ENCODE measurements at regions not wholly inside any gene's neighbourhood (a gene's known extent, or its start where the extent isn't known, plus 50 kb on each side); places are given as distances from the start of the nearest gene placed in this dataset.

DNA sequence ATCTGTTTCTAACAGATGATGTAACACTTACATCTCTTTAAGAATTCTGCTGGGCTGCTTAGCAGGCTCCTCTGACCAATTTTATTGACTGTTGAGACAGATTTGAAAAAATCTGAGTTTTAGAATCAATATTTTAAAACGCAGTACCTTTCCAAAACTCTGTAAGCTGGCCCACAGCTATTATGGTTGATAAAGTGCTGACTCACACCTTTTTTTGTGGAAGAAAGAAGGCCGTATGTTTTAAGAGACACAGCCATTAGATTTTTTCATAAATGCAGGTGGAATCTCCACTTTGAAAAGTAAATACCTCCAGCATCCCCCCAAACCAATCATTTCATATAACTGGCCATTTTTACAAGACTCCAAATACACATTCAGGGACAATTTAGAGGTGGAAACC is 82.2 kb downstream of the TBXT start:
- no peaks in the 10 kb centered on the region for H4K20me1 ChIP-seq (ENCODE audit: insufficient read depth, low read depth, low read length)
- H3K4me1 ChIP-seq (ENCODE audit: low read length) = no peaks in the 10 kb centered on the region
- H3K9ac ChIP-seq (ENCODE audit: low read length) = no peak overlapping the region
- H3K4me3 ChIP-seq (ENCODE audit: low read length) = no peak overlapping the region
- H3K9me3 ChIP-seq (ENCODE audit: low read length) = no peaks in the 10 kb centered on the region
- DNase-seq = no peak
- no peak overlapping the region for H3K27ac ChIP-seq (ENCODE audit: low read length)
- no peaks in the 10 kb centered on the region for H3K36me3 ChIP-seq (ENCODE audit: insufficient read depth, low read length)
- no peaks in the 10 kb centered on the region for H3K9me2 ChIP-seq (replicated peaks; ENCODE audit: insufficient read depth, low read length)
- H3K27me3 ChIP-seq (ENCODE audit: low read length) = no peaks in the 10 kb centered on the region
- H3K4me2 ChIP-seq (ENCODE audit: low read depth, low read length, poor library complexity, severe bottlenecking) = no peak overlapping the region
- H3K79me2 ChIP-seq (ENCODE audit: low read length) = no peaks in the 10 kb centered on the region
- no peak overlapping the region for H2AFZ ChIP-seq (ENCODE audit: low read length)

- no peak overlapping the region for H3K9ac ChIP-seq (ENCODE audit: low read length)
- H4K20me1 ChIP-seq (ENCODE audit: insufficient read depth, low read depth, low read length) = no peaks in the 10 kb centered on the region
- H3K4me2 ChIP-seq (ENCODE audit: low read depth, low read length, poor library complexity, severe bottlenecking) = no peak overlapping the region
- no peaks in the 10 kb centered on the region for H3K27me3 ChIP-seq (ENCODE audit: low read length)
- H2AFZ ChIP-seq (ENCODE audit: low read length) = no peak overlapping the region
- no peaks in the 10 kb centered on the region for H3K79me2 ChIP-seq (ENCODE audit: low read length)
- H3K27ac ChIP-seq (ENCODE audit: low read length) = no peak overlapping the region
- no peaks in the 10 kb centered on the region for H3K4me1 ChIP-seq (ENCODE audit: low read length)
- H3K36me3 ChIP-seq (ENCODE audit: insufficient read depth, low read length) = no peaks in the 10 kb centered on the region
- H3K9me3 ChIP-seq (ENCODE audit: low read length) = no peaks in the 10 kb centered on the region
- no peak for DNase-seq
- no peak overlapping the region for H3K4me3 ChIP-seq (ENCODE audit: low read length)
- no peaks in the 10 kb centered on the region for H3K9me2 ChIP-seq (replicated peaks; ENCODE audit: insufficient read depth, low read length)
Measured at GRCh38 chr6:166084951-166085350, 82.7 kb downstream of the TBXT start.

DNA sequence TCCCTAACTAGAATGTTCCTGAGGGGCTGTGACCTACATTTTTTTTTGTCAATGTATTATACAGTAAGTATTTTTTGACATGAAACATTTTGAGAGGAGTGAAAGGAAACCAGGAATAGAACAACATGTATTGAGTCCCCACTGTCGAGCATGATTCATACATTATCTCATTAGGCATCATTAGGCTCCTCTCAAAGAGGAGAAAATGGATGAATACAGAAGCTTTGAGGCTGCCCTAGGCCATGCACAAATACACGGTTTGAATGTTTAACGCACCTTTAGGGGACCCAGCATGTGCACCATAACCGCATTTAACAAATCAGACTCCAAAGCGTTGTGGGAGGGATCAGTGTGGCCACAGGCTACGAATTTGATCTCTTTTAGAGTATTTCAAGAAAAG is 87.8 kb downstream of the TBXT start:
- Histone ChIP-seq H4K20me1 (ENCODE audit: insufficient read depth, low read depth, low read length) (no peaks in the 10 kb centered on the region), H3K4me2 (ENCODE audit: low read depth, low read length, poor library complexity, severe bottlenecking) (no peak overlapping the region), H3K9me2 (replicated peaks; ENCODE audit: insufficient read depth, low read length) (no peaks in the 10 kb centered on the region), H3K9me3 (ENCODE audit: low read length) (no peaks in the 10 kb centered on the region), H3K4me3 (ENCODE audit: low read length) (no peak overlapping the region), H3K36me3 (ENCODE audit: insufficient read depth, low read length) (no peaks in the 10 kb centered on the region), H3K4me1 (ENCODE audit: low read length) (no peaks in the 10 kb centered on the region), H3K9ac (ENCODE audit: low read length) (no peak overlapping the region), H3K27me3 (ENCODE audit: low read length) (no peaks in the 10 kb centered on the region), H2AFZ (ENCODE audit: low read length) (no peak overlapping the region), H3K27ac (ENCODE audit: low read length) (no peak overlapping the region), H3K79me2 (ENCODE audit: low read length) (no peaks in the 10 kb centered on the region)
- peak; percentile 23 for DNase-seq

DNA sequence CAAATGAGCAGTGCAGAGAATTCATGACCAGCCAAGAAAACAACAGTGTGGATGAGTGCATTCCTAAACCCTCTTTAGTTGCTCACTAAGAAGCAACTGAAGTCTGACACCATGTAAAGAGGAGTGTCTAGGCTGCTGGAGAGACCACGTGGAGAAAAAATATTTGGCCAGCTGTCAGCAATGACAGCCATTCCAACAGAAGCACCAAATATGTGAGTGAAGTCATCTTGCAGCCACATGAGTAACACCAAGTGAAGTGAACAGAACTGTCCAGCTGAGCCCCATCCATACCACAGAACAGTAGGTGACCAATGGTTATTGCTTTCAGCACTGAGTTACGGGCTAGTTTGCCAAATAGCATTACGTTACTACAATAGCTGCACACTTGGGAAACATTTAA is 89.4 kb downstream of the TBXT start:
- no peak for DNase-seq
- H4K20me1 ChIP-seq (ENCODE audit: insufficient read depth, low read depth, low read length) = no peaks in the 10 kb centered on the region
- no peaks in the 10 kb centered on the region for H3K9me3 ChIP-seq (ENCODE audit: low read length)
- H3K4me2 ChIP-seq (ENCODE audit: low read depth, low read length, poor library complexity, severe bottlenecking) = no peak overlapping the region
- H2AFZ ChIP-seq (ENCODE audit: low read length) = no peak overlapping the region
- H3K79me2 ChIP-seq (ENCODE audit: low read length) = no peaks in the 10 kb centered on the region
- H3K27me3 ChIP-seq (ENCODE audit: low read length) = no peaks in the 10 kb centered on the region
- H3K9ac ChIP-seq (ENCODE audit: low read length) = no peak overlapping the region
- no peak overlapping the region for H3K27ac ChIP-seq (ENCODE audit: low read length)
- H3K9me2 ChIP-seq (replicated peaks; ENCODE audit: insufficient read depth, low read length) = no peaks in the 10 kb centered on the region
- H3K36me3 ChIP-seq (ENCODE audit: insufficient read depth, low read length) = no peaks in the 10 kb centered on the region
- H3K4me1 ChIP-seq (ENCODE audit: low read length) = no peaks in the 10 kb centered on the region
- no peak overlapping the region for H3K4me3 ChIP-seq (ENCODE audit: low read length)

DNA sequence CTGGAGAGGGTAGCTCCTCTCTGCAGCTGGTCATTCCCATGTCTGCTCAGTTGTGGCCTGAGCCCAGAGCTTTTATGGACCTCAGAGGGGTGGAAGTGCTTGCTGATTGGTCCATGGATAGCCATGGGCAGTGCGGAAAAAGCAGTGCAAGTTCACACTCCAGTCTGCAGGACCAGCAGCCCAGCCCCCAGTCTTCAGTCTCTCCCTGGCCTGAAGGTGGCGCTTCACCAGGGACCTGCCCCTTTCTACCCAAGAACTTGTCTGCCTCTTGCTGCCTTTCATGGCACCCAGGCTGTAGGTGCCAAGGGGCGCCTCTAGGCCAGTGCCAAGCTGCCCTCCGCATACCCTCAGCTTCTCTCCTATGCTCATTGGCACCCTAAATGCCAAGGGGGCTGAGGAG is 91.0 kb downstream of the TBXT start:
- DNase-seq = peak; percentile 65
- Histone ChIP-seq H3K9me3 (ENCODE audit: low read length) (no peaks in the 10 kb centered on the region), H3K4me2 (ENCODE audit: low read depth, low read length, poor library complexity, severe bottlenecking) (no peak overlapping the region), H3K9me2 (replicated peaks; ENCODE audit: insufficient read depth, low read length) (no peaks in the 10 kb centered on the region), H3K36me3 (ENCODE audit: insufficient read depth, low read length) (no peaks in the 10 kb centered on the region), H2AFZ (ENCODE audit: low read length) (no peak overlapping the region), H3K27me3 (ENCODE audit: low read length) (no peaks in the 10 kb centered on the region), H3K79me2 (ENCODE audit: low read length) (no peaks in the 10 kb centered on the region), H4K20me1 (ENCODE audit: insufficient read depth, low read depth, low read length) (no peaks in the 10 kb centered on the region), H3K4me3 (ENCODE audit: low read length) (no peak overlapping the region), H3K9ac (ENCODE audit: low read length) (no peak overlapping the region), H3K4me1 (ENCODE audit: low read length) (no peaks in the 10 kb centered on the region), H3K27ac (ENCODE audit: low read length) (no peak overlapping the region)

DNA sequence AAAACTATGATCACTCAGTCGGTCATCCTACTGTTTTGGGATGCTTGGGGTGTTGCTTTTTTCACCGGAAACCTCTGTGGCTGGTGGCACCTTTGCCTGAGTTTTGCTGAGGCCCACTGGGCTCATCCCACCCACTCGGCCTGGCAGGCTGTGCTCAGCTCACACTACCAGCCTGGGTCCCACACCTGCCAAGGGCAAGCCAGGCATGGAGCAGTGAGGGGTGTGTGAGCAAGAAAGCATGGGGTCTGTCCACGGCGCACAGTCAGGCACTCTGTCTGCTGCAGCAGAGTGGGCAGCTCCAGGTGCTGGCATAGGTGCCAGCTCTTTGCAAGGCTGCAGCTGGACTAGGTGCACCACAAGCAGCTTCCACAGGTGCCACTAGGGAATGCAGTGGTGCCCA is 91.7 kb downstream of the TBXT start:
- Histone ChIP-seq H4K20me1 (ENCODE audit: insufficient read depth, low read depth, low read length) (no peaks in the 10 kb centered on the region), H3K4me2 (ENCODE audit: low read depth, low read length, poor library complexity, severe bottlenecking) (no peak overlapping the region), H3K79me2 (ENCODE audit: low read length) (no peaks in the 10 kb centered on the region), H3K4me3 (ENCODE audit: low read length) (no peak overlapping the region), H3K9me3 (ENCODE audit: low read length) (no peaks in the 10 kb centered on the region), H3K27me3 (ENCODE audit: low read length) (no peaks in the 10 kb centered on the region), H2AFZ (ENCODE audit: low read length) (no peak overlapping the region), H3K4me1 (ENCODE audit: low read length) (no peaks in the 10 kb centered on the region), H3K9me2 (replicated peaks; ENCODE audit: insufficient read depth, low read length) (no peaks in the 10 kb centered on the region), H3K27ac (ENCODE audit: low read length) (no peak overlapping the region), H3K36me3 (ENCODE audit: insufficient read depth, low read length) (no peaks in the 10 kb centered on the region), H3K9ac (ENCODE audit: low read length) (no peak overlapping the region)
- DNase-seq = no peak

DNA sequence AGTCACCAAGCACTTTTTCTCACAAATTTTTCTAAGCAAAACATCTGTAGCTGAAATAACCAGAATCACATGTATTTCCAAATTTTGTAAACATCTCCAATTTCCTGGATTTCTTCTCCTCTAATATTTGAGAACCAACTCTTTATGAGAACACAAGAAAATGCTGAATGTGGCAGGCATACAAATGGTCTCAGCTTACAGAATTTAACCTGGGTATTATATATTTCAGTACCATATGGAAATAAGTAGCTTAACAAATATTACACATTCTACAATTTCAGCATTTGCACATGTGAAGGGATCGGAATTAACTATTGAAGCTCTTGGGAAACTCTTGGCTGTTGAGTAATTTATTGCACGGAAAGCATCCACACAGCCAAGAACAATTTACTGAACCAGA is 92.5 kb downstream of the TBXT start:
- Histone ChIP-seq H3K9me2 (replicated peaks; ENCODE audit: insufficient read depth, low read length) (no peaks in the 10 kb centered on the region), H3K4me2 (ENCODE audit: low read depth, low read length, poor library complexity, severe bottlenecking) (no peak overlapping the region), H3K4me1 (ENCODE audit: low read length) (no peaks in the 10 kb centered on the region), H3K9ac (ENCODE audit: low read length) (no peak overlapping the region), H3K27me3 (ENCODE audit: low read length) (no peaks in the 10 kb centered on the region), H3K27ac (ENCODE audit: low read length) (no peak overlapping the region), H4K20me1 (ENCODE audit: insufficient read depth, low read depth, low read length) (no peaks in the 10 kb centered on the region), H3K36me3 (ENCODE audit: insufficient read depth, low read length) (no peaks in the 10 kb centered on the region), H3K4me3 (ENCODE audit: low read length) (no peak overlapping the region), H2AFZ (ENCODE audit: low read length) (no peak overlapping the region), H3K9me3 (ENCODE audit: low read length) (no peaks in the 10 kb centered on the region), H3K79me2 (ENCODE audit: low read length) (no peaks in the 10 kb centered on the region)
- DNase-seq = no peak

- no peaks in the 10 kb centered on the region for H3K4me1 ChIP-seq (ENCODE audit: low read length)
- H2AFZ ChIP-seq (ENCODE audit: low read length) = no peak overlapping the region
- H3K9me2 ChIP-seq (replicated peaks; ENCODE audit: insufficient read depth, low read length) = no peaks in the 10 kb centered on the region
- no peaks in the 10 kb centered on the region for H3K27me3 ChIP-seq (ENCODE audit: low read length)
- no peak overlapping the region for H3K27ac ChIP-seq (ENCODE audit: low read length)
- H3K4me2 ChIP-seq (ENCODE audit: low read depth, low read length, poor library complexity, severe bottlenecking) = no peak overlapping the region
- H3K9ac ChIP-seq (ENCODE audit: low read length) = no peak overlapping the region
- no peaks in the 10 kb centered on the region for H4K20me1 ChIP-seq (ENCODE audit: insufficient read depth, low read depth, low read length)
- no peak overlapping the region for H3K4me3 ChIP-seq (ENCODE audit: low read length)
- H3K9me3 ChIP-seq (ENCODE audit: low read length) = no peaks in the 10 kb centered on the region
- no peak for DNase-seq
- H3K36me3 ChIP-seq (ENCODE audit: insufficient read depth, low read length) = no peaks in the 10 kb centered on the region
- no peaks in the 10 kb centered on the region for H3K79me2 ChIP-seq (ENCODE audit: low read length)
Measured at GRCh38 chr6:166073082-166073481, 94.6 kb downstream of the TBXT start.

- Histone ChIP-seq H3K9ac (ENCODE audit: low read length) (no peak overlapping the region), H3K4me3 (ENCODE audit: low read length) (no peak overlapping the region), H3K27ac (ENCODE audit: low read length) (no peak overlapping the region), H3K4me1 (ENCODE audit: low read length) (no peaks in the 10 kb centered on the region), H2AFZ (ENCODE audit: low read length) (no peak overlapping the region), H3K27me3 (ENCODE audit: low read length) (no peaks in the 10 kb centered on the region), H4K20me1 (ENCODE audit: insufficient read depth, low read depth, low read length) (no peaks in the 10 kb centered on the region), H3K9me3 (ENCODE audit: low read length) (no peaks in the 10 kb centered on the region), H3K4me2 (ENCODE audit: low read depth, low read length, poor library complexity, severe bottlenecking) (no peak overlapping the region), H3K9me2 (replicated peaks; ENCODE audit: insufficient read depth, low read length) (no peaks in the 10 kb centered on the region), H3K79me2 (ENCODE audit: low read length) (no peaks in the 10 kb centered on the region), H3K36me3 (ENCODE audit: insufficient read depth, low read length) (no peaks in the 10 kb centered on the region)
- DNase-seq = no peak
Measured at GRCh38 chr6:166068768-166069167, 98.9 kb downstream of the TBXT start.
